ENCODE measurements at regions not wholly inside any gene's neighbourhood (a gene's known extent, or its start where the extent isn't known, plus 50 kb on each side); places are given as distances from the start of the nearest gene placed in this dataset.

DNA sequence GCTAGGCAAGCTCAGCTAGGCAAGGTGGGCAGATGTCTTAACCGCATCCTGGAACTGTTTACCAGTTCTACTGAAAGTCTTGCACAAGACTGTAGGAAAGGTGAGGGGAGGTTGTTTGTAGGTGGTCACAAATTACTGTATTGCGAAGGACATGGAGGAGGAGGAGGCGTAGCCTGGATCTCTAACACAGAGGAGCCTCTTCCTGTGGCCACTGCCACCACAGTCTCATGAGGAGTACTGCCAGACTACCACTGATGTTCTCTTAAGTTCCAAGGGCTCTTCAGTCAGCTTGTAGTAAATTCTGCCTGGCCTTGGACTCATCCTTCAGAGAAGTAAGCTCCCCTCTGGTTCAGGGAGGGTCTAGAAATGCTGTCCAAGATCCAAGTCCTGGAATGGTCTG is 258.6 kb downstream of the FAT4 start:
- TF ChIP-seq ZNF274 (IDR thresholded peaks at IDR 0.05; ENCODE audit: low read depth, low read length) (no peak), SUZ12 (IDR thresholded peaks at IDR 0.05; ENCODE audit: extremely low read depth, insufficient read depth, insufficient read length) (no peak)
